A673 (cell line): ENCODE measurements at regions not wholly inside any gene's neighbourhood (a gene's known extent, or its start where the extent isn't known, plus 50 kb on each side); places are given as distances from the start of the nearest gene placed in this dataset.
"Not testable (repeated sequence)": the region's sequence is repeated elsewhere in the genome, so short reads cannot be mapped to it uniquely, and the experiment has no call there.

ENCODE experiments used
- BruUV-seq: library from RNA; stranded (reverse); fragments of 400-500 nt; replicated peaks from 2 replicates; lab custom pipeline; 2021; lab: Mats Ljungman, UMichigan
- CTCF ChIA-PET: fragments of 300-600 bp; sonication (Branson Sonifier 250); formaldehyde crosslinking; loops from one replicate; lab custom pipeline; 2022; ENCODE audit warnings: antibody characterized with exemption; lab: Charles Lee
- POLR2A ChIA-PET: fragments of 300-600 bp; sonication (Branson Sonifier 250); formaldehyde crosslinking; loops from one replicate; lab custom pipeline; 2022; ENCODE audit warnings: antibody characterized with exemption; ENCODE audit not compliant: low non-redundant PET; lab: Charles Lee
- DNase-seq: peaks from one replicate; pipeline ENCODE4 v3.0.0-alpha.2; 2015; ENCODE audit warnings: low spot score
- H3K27ac ChIP-seq: fragments of 200-600 bp; sonication (generic); 2 replicates; pipeline ENCODE4 v1.5.1; 2016; ENCODE audit warnings: mixed run types, low read depth, mild to moderate bottlenecking, mixed read lengths, antibody characterized with exemption, low read length; ENCODE audit not compliant: poor library complexity, severe bottlenecking
- H3K27me3 ChIP-seq: fragments of 200-600 bp; sonication (generic); replicated peaks from 2 replicates; pipeline ENCODE4 v1.6.1; 2017; ENCODE audit warnings: mixed run types, low read depth, mild to moderate bottlenecking, mixed read lengths, antibody characterized with exemption, low read length; ENCODE audit not compliant: insufficient read depth, poor library complexity
- H3K36me3 ChIP-seq: fragments of 200-600 bp; sonication (generic); 2 replicates; pipeline ENCODE4 v1.6.1; 2016; ENCODE audit warnings: mixed run types, mild to moderate bottlenecking, mixed read lengths, antibody characterized with exemption, low read length; ENCODE audit not compliant: insufficient read depth, poor library complexity, severe bottlenecking
- H3K4me1 ChIP-seq: fragments of 200-600 bp; sonication (generic); 2 replicates; pipeline ENCODE4 v1.6.1; 2017; ENCODE audit warnings: mixed run types, mild to moderate bottlenecking, mixed read lengths, antibody characterized with exemption, low read length; ENCODE audit not compliant: insufficient read depth, poor library complexity, severe bottlenecking
- H3K4me3 ChIP-seq: fragments of 200-600 bp; sonication (generic); 2 replicates; pipeline ENCODE4 v1.5.1; 2016; ENCODE audit warnings: low read depth, mixed run types, mild to moderate bottlenecking, mixed read lengths, low read length; ENCODE audit not compliant: poor library complexity, severe bottlenecking
- H3K9me3 ChIP-seq: fragments of 200-600 bp; sonication (generic); 2 replicates; pipeline ENCODE4 v1.6.1; 2016; ENCODE audit warnings: mixed run types, low read depth, mild to moderate bottlenecking, mixed read lengths, antibody characterized with exemption, low read length; ENCODE audit not compliant: poor library complexity, severe bottlenecking
- EZH2 ChIP-seq: fragments of 200-600 bp; sonication (generic); IDR thresholded peaks from 2 replicates; pipeline ENCODE4 v1.6.1; 2017; ENCODE audit warnings: borderline replicate concordance, low read depth, mild to moderate bottlenecking, mixed read lengths, antibody characterized with exemption, low read length; ENCODE audit not compliant: poor library complexity, severe bottlenecking
- intact Hi-C: fragments of 100-400 bp; cut with micrococcal nuclease; formaldehyde crosslinking; loops from one replicate; pipeline ENCODE4 v1.10.0; 2022; ENCODE audit not compliant: unreplicated experiment
- TF ChIP-seq, protein P1 (sequence below): fragments of 300-800, 200-600 bp; sonication (generic); conservative IDR thresholded peaks from 2 replicates; pipeline ENCODE4 v1.5.1; 2017; ENCODE audit warnings: low read depth, mild to moderate bottlenecking, antibody characterized with exemption, low read length, moderate library complexity, mixed read lengths

DNA sequence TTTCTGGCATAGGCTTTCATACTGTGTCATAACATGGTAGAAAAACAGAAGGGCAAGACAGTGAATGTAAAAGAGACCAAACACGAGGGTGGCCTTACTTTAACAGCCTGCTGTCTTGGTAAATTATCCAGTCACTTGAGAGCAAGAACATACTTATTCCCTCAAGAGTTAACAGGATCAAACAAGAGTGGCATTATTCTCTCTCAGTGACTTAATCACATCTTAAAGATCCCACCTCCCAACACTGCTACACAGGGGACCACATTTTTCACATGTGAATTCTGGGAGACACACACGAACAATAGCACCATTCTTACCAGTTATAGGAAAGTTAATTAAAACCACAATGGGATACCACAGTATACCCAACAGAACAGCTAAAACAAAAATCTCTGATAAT lies 898.0 kb upstream of the C9orf72 start:
- no TSS peak for BruUV-seq
- CTCF ChIA-PET = no interaction called here
- peak; percentile 5 for DNase-seq
- TF ChIP-seq, protein P1, sequence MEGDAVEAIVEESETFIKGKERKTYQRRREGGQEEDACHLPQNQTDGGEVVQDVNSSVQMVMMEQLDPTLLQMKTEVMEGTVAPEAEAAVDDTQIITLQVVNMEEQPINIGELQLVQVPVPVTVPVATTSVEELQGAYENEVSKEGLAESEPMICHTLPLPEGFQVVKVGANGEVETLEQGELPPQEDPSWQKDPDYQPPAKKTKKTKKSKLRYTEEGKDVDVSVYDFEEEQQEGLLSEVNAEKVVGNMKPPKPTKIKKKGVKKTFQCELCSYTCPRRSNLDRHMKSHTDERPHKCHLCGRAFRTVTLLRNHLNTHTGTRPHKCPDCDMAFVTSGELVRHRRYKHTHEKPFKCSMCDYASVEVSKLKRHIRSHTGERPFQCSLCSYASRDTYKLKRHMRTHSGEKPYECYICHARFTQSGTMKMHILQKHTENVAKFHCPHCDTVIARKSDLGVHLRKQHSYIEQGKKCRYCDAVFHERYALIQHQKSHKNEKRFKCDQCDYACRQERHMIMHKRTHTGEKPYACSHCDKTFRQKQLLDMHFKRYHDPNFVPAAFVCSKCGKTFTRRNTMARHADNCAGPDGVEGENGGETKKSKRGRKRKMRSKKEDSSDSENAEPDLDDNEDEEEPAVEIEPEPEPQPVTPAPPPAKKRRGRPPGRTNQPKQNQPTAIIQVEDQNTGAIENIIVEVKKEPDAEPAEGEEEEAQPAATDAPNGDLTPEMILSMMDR = no peak
- no peak for TF ChIP-seq EZH2
- Histone ChIP-seq H3K36me3 (no peaks in the 10 kb centered on the region), H3K27me3 (no peaks in the 10 kb centered on the region), H3K27ac (no peak overlapping the region), H3K4me3 (no peak overlapping the region), H3K4me1 (no peaks in the 10 kb centered on the region), H3K9me3 (no peaks in the 10 kb centered on the region)
- intact Hi-C loops = loop anchor here (10.0 kb wide), 1 partner anchor 46 kb away; no protein-coding TSS in a partner anchor
- POLR2A ChIA-PET = no interaction called here

DNA sequence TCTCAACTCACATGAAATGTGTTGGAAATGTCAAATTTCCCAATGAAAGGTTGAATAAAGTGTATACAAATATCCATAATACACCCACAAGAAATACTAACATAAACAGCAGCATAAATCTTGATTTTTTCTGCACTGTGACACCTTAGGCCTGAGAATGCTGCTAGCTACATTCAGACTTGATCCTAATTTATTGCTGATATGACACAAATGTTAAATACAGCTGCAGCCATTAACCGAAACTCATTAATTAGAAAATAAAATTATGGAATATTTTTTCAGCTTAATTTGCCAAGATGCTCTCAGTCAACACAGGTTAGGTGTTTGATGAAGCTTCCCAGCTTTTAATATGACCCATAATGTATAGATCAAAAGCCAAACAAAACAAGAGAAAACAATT lies 914.3 kb upstream of the C9orf72 start:
- H3K4me3 ChIP-seq = no peak overlapping the region
- H3K36me3 ChIP-seq = no peaks in the 10 kb centered on the region
- CTCF ChIA-PET = no interaction called here
- no peak overlapping the region for H3K27ac ChIP-seq
- TF ChIP-seq EZH2 = no peak
- TF ChIP-seq, protein P1 = no peak
- POLR2A ChIA-PET = no interaction called here
- no peaks in the 10 kb centered on the region for H3K4me1 ChIP-seq
- H3K27me3 ChIP-seq = no peaks in the 10 kb centered on the region
- intact Hi-C loops = no loop called here
- no peaks in the 10 kb centered on the region for H3K9me3 ChIP-seq
- no peak for DNase-seq
- BruUV-seq = no TSS peak

GRCh38 chr9:28491121-28491520 lies 917.8 kb upstream of the C9orf72 start:
- TF ChIP-seq, protein P1 = no peak
- TF ChIP-seq EZH2 = no peak
- CTCF ChIA-PET = no interaction called here
- no peaks in the 10 kb centered on the region for H3K36me3 ChIP-seq
- intact Hi-C loops = no loop called here
- BruUV-seq = no TSS peak
- H3K27ac ChIP-seq = no peak overlapping the region
- no peak for DNase-seq
- no peaks in the 10 kb centered on the region for H3K4me1 ChIP-seq
- POLR2A ChIA-PET = no interaction called here
- H3K27me3 ChIP-seq = no peaks in the 10 kb centered on the region
- no peak overlapping the region for H3K4me3 ChIP-seq
- H3K9me3 ChIP-seq = no peaks in the 10 kb centered on the region

DNA sequence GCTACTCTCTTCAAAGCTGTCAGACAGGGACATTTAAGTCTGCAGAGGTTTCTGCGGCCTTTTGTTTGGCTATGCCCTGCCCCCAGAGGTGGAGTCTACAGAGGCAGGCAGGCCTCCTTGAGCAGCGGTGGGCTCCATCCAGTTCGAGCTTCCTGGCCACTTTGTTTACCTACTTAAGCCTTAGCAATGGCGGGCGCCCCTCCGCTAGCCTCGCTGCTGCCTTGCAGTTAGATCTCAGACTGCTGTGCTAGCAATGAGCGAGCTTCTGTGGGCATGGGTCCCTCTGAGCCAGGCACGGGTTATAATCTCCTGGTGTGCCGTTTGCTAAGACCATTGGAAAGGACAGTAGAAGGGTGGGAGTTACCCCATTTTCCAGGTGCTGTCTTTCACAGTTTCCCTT lies 924.9 kb upstream of the C9orf72 start:
- BruUV-seq, H3K27ac ChIP-seq, intact Hi-C loops, H3K4me3 ChIP-seq, H3K4me1 ChIP-seq, CTCF ChIA-PET, DNase-seq, POLR2A ChIA-PET, H3K36me3 ChIP-seq, H3K9me3 ChIP-seq, H3K27me3 ChIP-seq: not testable (repeated sequence)
